ENCODE measurements at regions not wholly inside any gene's neighbourhood (a gene's known extent, or its start where the extent isn't known, plus 50 kb on each side); places are given as distances from the start of the nearest gene placed in this dataset.

- DNase-seq (no peak), ATAC-seq (ENCODE audit: insufficient read depth, low read depth) (no peak)
- H3K4me1 ChIP-seq (ENCODE audit: insufficient read depth, low read length), result no peaks in the 10 kb centered on the region
- no peak overlapping the region for H2AFZ ChIP-seq (ENCODE audit: low read depth, low read length)
- H3K4me2 ChIP-seq (ENCODE audit: insufficient read depth, low read length), result no peak overlapping the region
- TF ChIP-seq EZH2 (IDR thresholded peaks at IDR 0.05; ENCODE audit: borderline replicate concordance, low read depth, low read length, severe bottlenecking), result no peak
- no peak for TF ChIP-seq CTCF (IDR thresholded peaks at IDR 0.05; ENCODE audit: borderline replicate concordance, extremely low read depth, low read length, poor library complexity, severe bottlenecking)
- H3K27ac ChIP-seq (ENCODE audit: low read length), result no peak overlapping the region
- H4K20me1 ChIP-seq (ENCODE audit: insufficient read depth, low read length), result no peaks in the 10 kb centered on the region
- H3K79me2 ChIP-seq (ENCODE audit: insufficient read depth, low read length), result no peaks in the 10 kb centered on the region
- no peaks in the 10 kb centered on the region for H3K9me3 ChIP-seq (ENCODE audit: insufficient read depth, low read length, severe bottlenecking)
- no peaks in the 10 kb centered on the region for H3K36me3 ChIP-seq (ENCODE audit: insufficient read depth, low read length)
- H3K9ac ChIP-seq (ENCODE audit: low read depth, low read length), result no peak overlapping the region
- H3K4me3 ChIP-seq (ENCODE audit: low read depth in 1 of 2, low read length in 2 of 2), result no peak overlapping the region
- H3K27me3 ChIP-seq (ENCODE audit: insufficient read depth, low read length, poor library complexity), result no peaks in the 10 kb centered on the region
Observed at GRCh38 chr4:122528879-122529278, 72.4 kb upstream of the IL2 start.

GRCh38 chr4:122525865-122526264, 69.3 kb upstream of the IL2 start:
- no peaks in the 10 kb centered on the region for H3K4me1 ChIP-seq (ENCODE audit: insufficient read depth, low read length)
- H3K9ac ChIP-seq (ENCODE audit: low read depth, low read length), result no peak overlapping the region
- ATAC-seq (ENCODE audit: insufficient read depth, low read depth) (no peak), DNase-seq (no peak)
- H3K4me2 ChIP-seq (ENCODE audit: insufficient read depth, low read length), result no peak overlapping the region
- H3K4me3 ChIP-seq (ENCODE audit: low read depth in 1 of 2, low read length in 2 of 2), result no peak overlapping the region
- no peaks in the 10 kb centered on the region for H3K79me2 ChIP-seq (ENCODE audit: insufficient read depth, low read length)
- H4K20me1 ChIP-seq (ENCODE audit: insufficient read depth, low read length), result no peaks in the 10 kb centered on the region
- no peaks in the 10 kb centered on the region for H3K27me3 ChIP-seq (ENCODE audit: insufficient read depth, low read length, poor library complexity)
- TF ChIP-seq CTCF (IDR thresholded peaks at IDR 0.05; ENCODE audit: borderline replicate concordance, extremely low read depth, low read length, poor library complexity, severe bottlenecking) (no peak), EZH2 (IDR thresholded peaks at IDR 0.05; ENCODE audit: borderline replicate concordance, low read depth, low read length, severe bottlenecking) (no peak)
- H2AFZ ChIP-seq (ENCODE audit: low read depth, low read length), result no peak overlapping the region
- H3K36me3 ChIP-seq (ENCODE audit: insufficient read depth, low read length), result no peaks in the 10 kb centered on the region
- peaks cover 7% of the 10 kb centered on the region for H3K9me3 ChIP-seq (ENCODE audit: insufficient read depth, low read length, severe bottlenecking)
- H3K27ac ChIP-seq (ENCODE audit: low read length), result no peak overlapping the region

GRCh38 chr4:122524176-122524575, 67.7 kb upstream of the IL2 start:
- no peaks in the 10 kb centered on the region for H3K27me3 ChIP-seq (ENCODE audit: insufficient read depth, low read length, poor library complexity)
- H2AFZ ChIP-seq (ENCODE audit: low read depth, low read length), result no peak overlapping the region
- no peaks in the 10 kb centered on the region for H3K79me2 ChIP-seq (ENCODE audit: insufficient read depth, low read length)
- H3K27ac ChIP-seq (ENCODE audit: low read length), result no peak overlapping the region
- ATAC-seq (ENCODE audit: insufficient read depth, low read depth), result no peak
- no peak for TF ChIP-seq CTCF (IDR thresholded peaks at IDR 0.05; ENCODE audit: borderline replicate concordance, extremely low read depth, low read length, poor library complexity, severe bottlenecking)
- TF ChIP-seq EZH2 (IDR thresholded peaks at IDR 0.05; ENCODE audit: borderline replicate concordance, low read depth, low read length, severe bottlenecking), result no peak
- no peak overlapping the region for H3K9ac ChIP-seq (ENCODE audit: low read depth, low read length)
- H3K4me1 ChIP-seq (ENCODE audit: insufficient read depth, low read length), result no peaks in the 10 kb centered on the region
- H3K36me3 ChIP-seq (ENCODE audit: insufficient read depth, low read length), result no peaks in the 10 kb centered on the region
- H3K9me3 ChIP-seq (ENCODE audit: insufficient read depth, low read length, severe bottlenecking), result peaks cover 7% of the 10 kb centered on the region
- no peak for DNase-seq
- H3K4me3 ChIP-seq (ENCODE audit: low read depth in 1 of 2, low read length in 2 of 2), result no peak overlapping the region
- no peak overlapping the region for H3K4me2 ChIP-seq (ENCODE audit: insufficient read depth, low read length)
- H4K20me1 ChIP-seq (ENCODE audit: insufficient read depth, low read length), result no peaks in the 10 kb centered on the region

GRCh38 chr4:122522944-122523343, 66.4 kb upstream of the IL2 start:
- H3K9me3 ChIP-seq (ENCODE audit: insufficient read depth, low read length, severe bottlenecking), result peaks cover 7% of the 10 kb centered on the region
- TF ChIP-seq CTCF (IDR thresholded peaks at IDR 0.05; ENCODE audit: borderline replicate concordance, extremely low read depth, low read length, poor library complexity, severe bottlenecking) (no peak), EZH2 (IDR thresholded peaks at IDR 0.05; ENCODE audit: borderline replicate concordance, low read depth, low read length, severe bottlenecking) (no peak)
- H2AFZ ChIP-seq (ENCODE audit: low read depth, low read length), result no peak overlapping the region
- no peaks in the 10 kb centered on the region for H3K79me2 ChIP-seq (ENCODE audit: insufficient read depth, low read length)
- H3K27ac ChIP-seq (ENCODE audit: low read length), result no peak overlapping the region
- no peak overlapping the region for H3K9ac ChIP-seq (ENCODE audit: low read depth, low read length)
- no peak for ATAC-seq (ENCODE audit: insufficient read depth, low read depth)
- no peak for DNase-seq
- no peaks in the 10 kb centered on the region for H4K20me1 ChIP-seq (ENCODE audit: insufficient read depth, low read length)
- no peaks in the 10 kb centered on the region for H3K27me3 ChIP-seq (ENCODE audit: insufficient read depth, low read length, poor library complexity)
- no peaks in the 10 kb centered on the region for H3K4me1 ChIP-seq (ENCODE audit: insufficient read depth, low read length)
- H3K4me2 ChIP-seq (ENCODE audit: insufficient read depth, low read length), result no peak overlapping the region
- H3K4me3 ChIP-seq (ENCODE audit: low read depth in 1 of 2, low read length in 2 of 2), result no peak overlapping the region
- H3K36me3 ChIP-seq (ENCODE audit: insufficient read depth, low read length), result no peaks in the 10 kb centered on the region

Measured in DND-41 (cell line).